ENCODE measurements at regions not wholly inside any gene's neighbourhood (a gene's known extent, or its start where the extent isn't known, plus 50 kb on each side); places are given as distances from the start of the nearest gene placed in this dataset.

- Mint-ChIP-seq H3K27me3 (no peaks in the 10 kb centered on the region), H3K9me3 (ENCODE audit: low read depth) (no peaks in the 10 kb centered on the region), H3K36me3 (ENCODE audit: insufficient read depth) (no peaks in the 10 kb centered on the region), H3K4me3 (ENCODE audit: low read depth) (no peak overlapping the region), H3K4me1 (ENCODE audit: low read depth) (peaks cover 20% of the 10 kb centered on the region), H3K27ac (peak overlapping the region; percentile 40)
- no peak for TF ChIP-seq CTCF (IDR thresholded peaks at IDR 0.05; ENCODE audit: unreplicated experiment)
- no peak for DNase-seq (ENCODE audit: low spot score, unreplicated experiment)
Observed at GRCh38 chr15:53324061-53324460, 435.4 kb downstream of the WDR72 start.

GRCh38 chr15:53323191-53323590, 436.3 kb downstream of the WDR72 start:
- H3K4me3 Mint-ChIP-seq (ENCODE audit: low read depth), result peak overlapping the region; percentile 10
- H3K9me3 Mint-ChIP-seq (ENCODE audit: low read depth), result no peaks in the 10 kb centered on the region
- no peak for DNase-seq (ENCODE audit: low spot score, unreplicated experiment)
- peaks cover 20% of the 10 kb centered on the region for H3K4me1 Mint-ChIP-seq (ENCODE audit: low read depth)
- no peaks in the 10 kb centered on the region for H3K27me3 Mint-ChIP-seq
- peak overlapping the region; percentile 72 for H3K27ac Mint-ChIP-seq
- H3K36me3 Mint-ChIP-seq (ENCODE audit: insufficient read depth), result no peaks in the 10 kb centered on the region
- TF ChIP-seq CTCF (IDR thresholded peaks at IDR 0.05; ENCODE audit: unreplicated experiment), result no peak

GRCh38 chr15:53320816-53321215, 438.6 kb downstream of the WDR72 start:
- Mint-ChIP-seq H3K27ac (no peak overlapping the region), H3K27me3 (no peaks in the 10 kb centered on the region), H3K4me3 (ENCODE audit: low read depth) (no peak overlapping the region), H3K9me3 (ENCODE audit: low read depth) (no peaks in the 10 kb centered on the region), H3K4me1 (ENCODE audit: low read depth) (peaks cover 20% of the 10 kb centered on the region), H3K36me3 (ENCODE audit: insufficient read depth) (no peaks in the 10 kb centered on the region)
- TF ChIP-seq CTCF (IDR thresholded peaks at IDR 0.05; ENCODE audit: unreplicated experiment), result no peak
- DNase-seq (ENCODE audit: low spot score, unreplicated experiment), result no peak

GRCh38 chr15:53312707-53313106, 446.8 kb downstream of the WDR72 start:
- Mint-ChIP-seq H3K27ac (peak overlapping the region; percentile 13), H3K9me3 (ENCODE audit: low read depth) (no peaks in the 10 kb centered on the region), H3K4me3 (ENCODE audit: low read depth) (no peak overlapping the region), H3K27me3 (no peaks in the 10 kb centered on the region), H3K4me1 (ENCODE audit: low read depth) (peaks cover 24% of the 10 kb centered on the region), H3K36me3 (ENCODE audit: insufficient read depth) (no peaks in the 10 kb centered on the region)
- DNase-seq (ENCODE audit: low spot score, unreplicated experiment), result no peak
- TF ChIP-seq CTCF (IDR thresholded peaks at IDR 0.05; ENCODE audit: unreplicated experiment), result no peak

- Mint-ChIP-seq H3K4me1 (ENCODE audit: low read depth) (peaks cover 24% of the 10 kb centered on the region), H3K27me3 (no peaks in the 10 kb centered on the region), H3K36me3 (ENCODE audit: insufficient read depth) (no peaks in the 10 kb centered on the region), H3K9me3 (ENCODE audit: low read depth) (no peaks in the 10 kb centered on the region), H3K4me3 (ENCODE audit: low read depth) (no peak overlapping the region), H3K27ac (no peak overlapping the region)
- no peak for TF ChIP-seq CTCF (IDR thresholded peaks at IDR 0.05; ENCODE audit: unreplicated experiment)
- no peak for DNase-seq (ENCODE audit: low spot score, unreplicated experiment)
Observed at GRCh38 chr15:53310709-53311108, 448.8 kb downstream of the WDR72 start.

Data from progenitor cell of endocrine pancreas (in vitro differentiated cells).